CD4-positive, alpha-beta memory T cell (primary cell): ENCODE measurements at regions not wholly inside any gene's neighbourhood (a gene's known extent, or its start where the extent isn't known, plus 50 kb on each side); places are given as distances from the start of the nearest gene placed in this dataset.
A peak's percentile ranks its signal among the peaks of the same experiment; 100 is the strongest.

Experiments
- CTCF ChIA-PET: fragments of 350-600 bp; sonication (Branson Sonifier 250); formaldehyde crosslinking; loops from one replicate; lab custom pipeline; 2021; ENCODE audit warnings: inconsistent platforms; ENCODE audit not compliant: partially characterized antibody; lab: Charles Lee
- POLR2A ChIA-PET: fragments of 350-600 bp; sonication (Branson Sonifier 250); formaldehyde crosslinking; loops from one replicate; lab custom pipeline; 2021; ENCODE audit not compliant: partially characterized antibody; lab: Charles Lee
- DNase-seq, 5 donors: peaks; one replicate each; pipeline versions ENCODE4 v3.0.0 to v3.0.0-alpha.2; 2020 to 2022; ENCODE audit warnings: mixed read lengths in 1 of 5
- H3K27ac ChIP-seq: one replicate; pipeline ENCODE4 v1.7.0; 2013; ENCODE audit warnings: low read depth, low read length
- H3K27me3 ChIP-seq: 2 replicates; pipeline ENCODE4 v1.7.0; 2013; ENCODE audit warnings: mild to moderate bottlenecking, low read length, moderate library complexity; ENCODE audit not compliant: insufficient read depth
- H3K36me3 ChIP-seq: 2 replicates; pipeline ENCODE4 v1.7.0; 2013; ENCODE audit warnings: mild to moderate bottlenecking, low read length, moderate library complexity; ENCODE audit not compliant: insufficient read depth
- H3K4me1 ChIP-seq: 2 replicates; pipeline ENCODE4 v1.7.0; 2013; ENCODE audit warnings: mild to moderate bottlenecking, low read length, moderate library complexity; ENCODE audit not compliant: insufficient read depth
- H3K4me3 ChIP-seq, 2 donors: one replicate each; pipeline ENCODE4 v1.7.0; 2013; ENCODE audit warnings: low read length in 2 of 2, mild to moderate bottlenecking in 1 of 2
- H3K9me3 ChIP-seq, 2 donors: one replicate each; pipeline ENCODE4 v1.7.0; 2013; ENCODE audit warnings: low read length in 2 of 2, control low read depth in 1 of 2; ENCODE audit not compliant: control insufficient read depth in 1 of 2
- H3K27ac Mint-ChIP-seq, 7 donors: one replicate each; pipeline ENCODE4 v1.8.0; 2020 to 2021; ENCODE audit warnings: mixed read lengths in 7 of 7, mild to moderate bottlenecking in 6 of 7, inconsistent platforms in 3 of 7, moderate library complexity in 3 of 7
- H3K27me3 Mint-ChIP-seq, 2 donors: one replicate each; pipeline ENCODE4 v1.8.0; 2020 to 2021; ENCODE audit warnings: mixed read lengths in 2 of 2
- H3K36me3 Mint-ChIP-seq, 2 donors: one replicate each; pipeline ENCODE4 v1.8.0; 2020 to 2021; ENCODE audit warnings: mixed read lengths in 2 of 2, inconsistent platforms in 1 of 2, mild to moderate bottlenecking in 1 of 2
- H3K4me1 Mint-ChIP-seq, 4 donors: one replicate each; pipeline ENCODE4 v1.8.0; 2020 to 2021; ENCODE audit warnings: mixed read lengths in 4 of 4, mild to moderate bottlenecking in 1 of 4
- H3K4me3 Mint-ChIP-seq, 8 donors: one replicate each; pipeline ENCODE4 v1.8.0; 2020 to 2021; ENCODE audit warnings: mixed read lengths in 8 of 8, mild to moderate bottlenecking in 7 of 8, moderate library complexity in 6 of 8, inconsistent platforms in 3 of 8
- H3K9me3 Mint-ChIP-seq, 8 donors: one replicate each; pipeline ENCODE4 v1.8.0; 2020 to 2021; ENCODE audit warnings: mixed read lengths in 8 of 8, mild to moderate bottlenecking in 5 of 8, inconsistent platforms in 3 of 8, moderate library complexity in 1 of 8
- intact Hi-C: fragments of 100-400 bp; cut with micrococcal nuclease; formaldehyde crosslinking; loops from one replicate; pipeline ENCODE4 v1.15.1; 2023

DNA sequence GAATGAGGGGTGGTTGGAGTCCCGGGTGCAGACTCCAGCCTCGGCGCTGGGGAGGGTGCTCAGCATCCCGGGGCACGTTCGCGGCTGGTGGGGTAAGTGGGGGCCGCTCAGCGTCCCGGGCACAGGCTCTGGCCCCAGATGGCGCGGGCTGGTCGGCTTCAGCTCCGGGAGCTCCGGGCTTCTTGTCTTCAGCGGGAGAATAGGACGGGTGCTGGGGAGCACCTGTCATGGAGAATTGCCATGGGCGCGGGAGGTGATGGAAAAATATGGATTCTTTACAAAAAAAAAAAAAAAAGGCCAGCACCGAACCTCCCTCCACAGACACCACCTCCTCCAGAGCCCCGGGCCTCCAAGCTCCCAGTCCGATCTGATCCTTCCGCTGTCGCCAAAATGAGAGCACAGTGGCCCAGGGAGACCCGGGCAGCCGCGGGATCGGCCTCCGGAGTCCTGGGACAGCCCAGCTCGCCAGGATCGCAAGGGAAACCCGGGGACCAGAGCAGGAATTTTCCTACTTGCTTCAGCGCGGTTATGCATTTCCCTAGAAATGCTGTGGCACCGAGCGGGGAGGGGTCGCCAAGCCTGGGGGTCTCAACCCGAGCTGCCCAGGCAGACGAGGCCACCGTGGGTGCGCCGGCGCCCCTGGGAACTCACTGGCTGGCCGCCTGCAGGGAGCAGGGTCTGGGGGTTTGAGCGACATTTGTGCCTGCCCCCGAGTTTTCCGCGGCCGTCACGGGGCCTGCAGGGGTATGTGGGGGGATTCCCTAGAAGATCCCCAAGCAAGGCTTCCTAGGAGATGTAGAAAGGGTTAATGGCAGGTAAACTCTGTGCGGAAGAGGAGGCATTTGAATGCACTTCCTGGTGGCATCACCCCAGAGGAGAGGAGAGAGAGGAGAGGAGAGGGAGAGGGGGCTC lies 1336.9 kb downstream of the BRD1 start:
- Mint-ChIP-seq H3K27ac (no peak overlapping the region), H3K27me3 (peaks cover 36 to 46% of the 10 kb centered on the region in 2 donors), H3K4me1 (peaks cover 0 to 4% (median under 1%) of the 10 kb centered on the region in 4 donors), H3K36me3 (no peaks in the 10 kb centered on the region), H3K9me3 (no peaks in the 10 kb centered on the region), H3K4me3 (peak overlapping the region in 1 of 8 donors; percentile 29)
- H3K36me3 ChIP-seq, result no peaks in the 10 kb centered on the region
- intact Hi-C loops, result loop anchor here (10.0 kb wide), 1 partner anchor 1276 kb away; no protein-coding TSS in a partner anchor
- H3K27ac ChIP-seq, result no peak overlapping the region
- peaks cover 6% of the 10 kb centered on the region for H3K27me3 ChIP-seq
- H3K9me3 ChIP-seq, result no peaks in the 10 kb centered on the region
- H3K4me1 ChIP-seq, result no peaks in the 10 kb centered on the region
- POLR2A ChIA-PET, result no interaction called here
- no peak overlapping the region for H3K4me3 ChIP-seq
- no peak for DNase-seq
- CTCF ChIA-PET, result no interaction called here

DNA sequence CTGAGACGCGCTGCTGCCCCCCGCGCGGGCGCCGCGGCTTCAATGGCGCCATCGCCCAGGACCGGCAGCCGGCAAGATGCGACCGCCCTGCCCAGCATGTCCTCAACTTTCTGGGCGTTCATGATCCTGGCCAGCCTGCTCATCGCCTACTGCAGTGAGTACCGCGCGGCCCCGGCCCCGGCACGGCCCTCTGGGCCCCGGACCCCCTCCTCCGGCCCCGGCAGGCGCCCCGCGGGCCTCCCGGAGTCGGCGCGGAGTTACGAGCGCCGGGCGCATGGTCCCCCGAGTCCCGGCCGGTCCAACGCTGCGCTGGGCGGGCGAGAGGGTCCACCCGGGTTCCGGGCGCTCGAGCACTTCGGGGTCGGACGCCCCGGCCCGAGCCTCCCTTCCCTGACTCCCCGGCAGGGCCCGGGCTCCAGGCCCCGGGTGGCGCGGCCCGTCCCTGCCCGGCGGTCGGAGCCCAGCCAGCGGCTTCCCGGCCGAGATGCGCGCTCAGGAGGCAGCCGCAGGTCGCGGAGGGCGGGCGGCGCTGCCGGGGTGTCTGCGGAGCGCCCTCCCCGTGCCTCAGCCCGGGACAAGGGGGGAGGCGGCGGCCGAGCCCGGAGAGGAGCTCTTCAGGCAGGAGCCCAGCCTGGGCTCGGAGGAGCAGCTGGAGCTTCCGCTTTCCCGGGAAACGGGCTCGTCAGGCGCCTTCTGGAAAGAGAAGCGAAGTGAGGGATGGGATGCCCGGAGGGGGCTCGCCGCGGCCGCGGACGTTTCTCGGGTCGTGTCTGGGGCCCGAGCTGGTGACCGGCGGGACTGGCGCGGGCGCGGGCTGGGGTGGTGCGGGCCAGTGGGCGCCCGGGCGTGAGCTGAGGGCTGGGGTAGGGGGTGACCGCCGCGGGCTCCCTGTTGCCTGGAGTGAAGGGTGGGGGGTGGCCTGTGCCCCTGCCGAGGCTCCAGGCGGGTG lies 1337.8 kb downstream of the BRD1 start:
- peaks cover 36 to 43% of the 10 kb centered on the region in 2 donors for H3K27me3 Mint-ChIP-seq

DNA sequence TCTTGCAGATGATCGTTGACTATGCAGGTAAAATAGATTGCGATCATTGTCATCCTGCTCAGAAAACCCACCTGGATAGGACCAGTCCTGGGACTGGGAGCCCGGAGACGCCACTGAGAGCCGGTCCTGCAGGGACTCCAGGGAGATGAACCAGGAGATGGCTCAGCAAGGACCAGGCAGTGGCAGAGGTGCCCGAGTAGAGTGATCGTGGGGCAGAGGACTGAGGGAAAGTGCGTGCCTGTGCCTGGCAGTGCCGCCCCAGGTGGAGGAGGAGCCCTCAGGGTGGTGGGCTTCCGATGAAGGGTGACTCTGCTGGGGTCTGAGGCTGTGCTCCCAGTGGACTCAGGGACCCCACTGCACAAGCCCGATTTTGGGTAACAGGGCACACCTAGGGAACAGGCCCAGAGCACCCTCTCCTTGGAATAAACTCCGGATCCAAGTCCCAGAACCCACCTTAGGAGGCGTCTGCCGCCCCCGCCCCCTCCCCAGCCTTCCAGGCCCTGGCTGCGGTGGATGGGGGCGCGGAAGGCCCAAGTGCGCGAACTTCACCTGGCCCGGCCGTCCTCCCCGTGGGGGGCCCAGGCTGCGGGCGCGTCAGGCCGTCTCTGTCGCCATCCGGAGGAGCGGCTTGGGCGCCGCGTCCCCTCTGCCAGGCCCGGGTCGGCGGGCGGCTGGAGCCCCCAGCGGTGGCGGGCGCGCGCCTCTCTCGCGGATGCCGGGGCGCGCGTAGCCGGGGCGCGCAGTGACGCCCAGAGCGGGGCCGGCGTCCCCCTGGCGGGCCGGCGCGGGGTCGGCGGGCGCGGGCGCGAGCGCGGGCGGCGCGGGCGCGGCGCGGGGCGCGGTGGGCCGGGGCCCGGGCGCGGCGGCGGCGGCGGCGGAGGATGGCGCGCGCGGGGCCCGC lies 1338.8 kb downstream of the BRD1 start:
- CTCF ChIA-PET, result no interaction called here
- DNase-seq, result no peak
- no peaks in the 10 kb centered on the region for H3K36me3 Mint-ChIP-seq
- peaks cover 32 to 37% of the 10 kb centered on the region in 2 donors for H3K27me3 Mint-ChIP-seq
- no peak overlapping the region for H3K27ac ChIP-seq
- H3K4me3 ChIP-seq, result no peak overlapping the region
- H3K9me3 ChIP-seq, result no peaks in the 10 kb centered on the region
- intact Hi-C loops, result no loop called here
- H3K27me3 ChIP-seq, result peaks cover 6% of the 10 kb centered on the region
- H3K4me3 Mint-ChIP-seq, result no peak overlapping the region
- no peaks in the 10 kb centered on the region for H3K36me3 ChIP-seq
- no peaks in the 10 kb centered on the region for H3K9me3 Mint-ChIP-seq
- H3K4me1 ChIP-seq, result no peaks in the 10 kb centered on the region
- peaks cover 0 to 4% (median under 1%) of the 10 kb centered on the region in 4 donors for H3K4me1 Mint-ChIP-seq
- H3K27ac Mint-ChIP-seq, result no peak overlapping the region
- POLR2A ChIA-PET, result no interaction called here

More for the DNA sequence above, 1337.8 kb downstream of the BRD1 start:
- DNase-seq, result no peak
- Mint-ChIP-seq H3K4me1 (peaks cover 0 to 4% (median under 1%) of the 10 kb centered on the region in 4 donors), H3K27ac (no peak overlapping the region), H3K36me3 (no peaks in the 10 kb centered on the region), H3K4me3 (no peak overlapping the region), H3K9me3 (no peaks in the 10 kb centered on the region)
- Histone ChIP-seq H3K4me1 (no peaks in the 10 kb centered on the region), H3K27me3 (peaks cover 6% of the 10 kb centered on the region), H3K27ac (no peak overlapping the region), H3K4me3 (no peak overlapping the region), H3K36me3 (no peaks in the 10 kb centered on the region), H3K9me3 (no peaks in the 10 kb centered on the region)
- POLR2A ChIA-PET, result no interaction called here
- CTCF ChIA-PET, result no interaction called here
- intact Hi-C loops, result loop anchor here (10.0 kb wide), 1 partner anchor 1275 kb away; no protein-coding TSS in a partner anchor

DNA sequence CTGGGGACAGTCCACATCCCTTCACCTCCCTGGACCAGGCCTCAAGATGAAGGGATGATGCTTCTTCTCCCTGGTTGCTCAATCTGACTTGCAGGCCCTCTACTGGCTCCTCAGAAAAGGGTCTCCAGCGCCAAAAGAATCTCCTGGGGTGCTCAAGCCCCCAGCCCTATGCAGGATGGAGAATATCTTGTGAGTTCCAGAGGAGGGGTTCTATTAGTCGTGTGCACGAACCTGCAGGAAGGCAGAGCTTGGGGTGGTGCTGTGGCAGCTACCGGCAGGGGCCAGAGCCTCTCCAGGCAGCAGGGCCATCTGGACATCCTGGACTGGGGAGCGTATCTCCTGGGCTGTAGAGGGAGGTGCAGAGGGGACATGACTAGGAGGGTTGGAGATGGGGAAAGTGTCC lies 1339.5 kb downstream of the BRD1 start:
- H3K9me3 ChIP-seq, result no peaks in the 10 kb centered on the region
- H3K36me3 ChIP-seq, result no peaks in the 10 kb centered on the region
- ChIA-PET CTCF (no interaction called here), POLR2A (no interaction called here)
- H3K27me3 ChIP-seq, result peaks cover 6% of the 10 kb centered on the region
- DNase-seq, result no peak
- Mint-ChIP-seq H3K4me1 (peaks cover 0 to 4% (median under 1%) of the 10 kb centered on the region in 4 donors), H3K9me3 (no peaks in the 10 kb centered on the region), H3K27ac (no peak overlapping the region), H3K36me3 (no peaks in the 10 kb centered on the region), H3K4me3 (peak overlapping the region in 1 of 8 donors; percentile 27), H3K27me3 (peaks cover 31 to 36% of the 10 kb centered on the region in 2 donors)
- no peak overlapping the region for H3K27ac ChIP-seq
- H3K4me3 ChIP-seq, result no peak overlapping the region
- no peaks in the 10 kb centered on the region for H3K4me1 ChIP-seq
- intact Hi-C loops, result no loop called here

DNA sequence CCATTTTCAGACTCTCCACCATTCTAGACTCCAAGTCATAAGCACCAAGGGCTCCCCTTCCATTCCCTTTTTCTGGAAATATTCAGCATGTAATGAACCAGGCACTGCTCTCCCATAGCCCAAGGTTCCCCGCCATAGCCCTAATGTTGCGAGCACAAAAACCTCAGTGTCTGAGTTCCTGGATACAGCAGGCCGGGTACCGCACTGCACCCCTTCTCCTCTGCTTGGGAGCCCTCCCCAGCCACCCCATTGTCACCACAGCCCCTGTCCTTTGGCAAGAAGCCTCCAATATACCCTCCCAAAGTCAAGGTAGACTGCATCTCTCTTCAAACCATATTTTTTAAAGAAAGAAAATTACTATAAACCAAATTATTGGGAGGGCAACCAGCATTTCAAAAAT lies 1341.1 kb downstream of the BRD1 start:
- Histone ChIP-seq H3K27me3 (peaks cover 6% of the 10 kb centered on the region), H3K36me3 (no peaks in the 10 kb centered on the region), H3K9me3 (no peaks in the 10 kb centered on the region), H3K4me3 (no peak overlapping the region), H3K4me1 (no peaks in the 10 kb centered on the region), H3K27ac (no peak overlapping the region)
- H3K9me3 Mint-ChIP-seq, result no peaks in the 10 kb centered on the region
- CTCF ChIA-PET, result no interaction called here
- peak overlapping the region in 1 of 7 donors; percentile 64 for H3K27ac Mint-ChIP-seq
- H3K4me1 Mint-ChIP-seq, result peaks cover 0 to 2% (median 0%) of the 10 kb centered on the region in 4 donors
- peaks cover 21 to 23% of the 10 kb centered on the region in 2 donors for H3K27me3 Mint-ChIP-seq
- H3K36me3 Mint-ChIP-seq, result no peaks in the 10 kb centered on the region
- POLR2A ChIA-PET, result no interaction called here
- intact Hi-C loops, result no loop called here
- no peak overlapping the region for H3K4me3 Mint-ChIP-seq
- no peak for DNase-seq

DNA sequence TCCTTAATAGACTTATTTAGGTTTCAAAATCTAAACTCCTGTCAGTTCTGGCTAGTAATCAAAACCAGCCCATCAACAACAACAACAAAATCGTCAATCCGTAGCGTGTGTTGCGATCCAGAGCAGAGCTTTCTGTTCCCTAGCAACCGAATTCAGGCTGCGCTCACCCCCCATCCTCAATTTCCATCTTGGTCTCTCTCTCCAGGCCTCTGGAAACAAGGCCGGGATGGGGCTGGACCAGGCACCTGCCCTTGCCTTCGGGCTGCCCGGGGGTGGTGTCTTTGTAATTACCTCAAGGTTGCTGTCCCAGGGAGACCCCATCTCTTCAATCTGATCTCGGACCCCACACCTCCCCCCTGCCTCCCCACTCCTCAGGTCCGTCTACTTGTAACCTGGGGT lies 1341.5 kb downstream of the BRD1 start:
- CTCF ChIA-PET, result no interaction called here
- Mint-ChIP-seq H3K27me3 (peaks cover 19 to 20% of the 10 kb centered on the region in 2 donors), H3K4me1 (peaks cover 0 to 2% (median 0%) of the 10 kb centered on the region in 4 donors), H3K4me3 (no peak overlapping the region), H3K36me3 (no peaks in the 10 kb centered on the region), H3K27ac (no peak overlapping the region), H3K9me3 (no peaks in the 10 kb centered on the region)
- peaks cover 6% of the 10 kb centered on the region for H3K27me3 ChIP-seq
- intact Hi-C loops, result no loop called here
- no peaks in the 10 kb centered on the region for H3K9me3 ChIP-seq
- DNase-seq, result no peak
- no peak overlapping the region for H3K4me3 ChIP-seq
- no peak overlapping the region for H3K27ac ChIP-seq
- POLR2A ChIA-PET, result no interaction called here
- H3K4me1 ChIP-seq, result no peaks in the 10 kb centered on the region
- no peaks in the 10 kb centered on the region for H3K36me3 ChIP-seq
